AG04449 (cell line): ENCODE measurements at regions not wholly inside any gene's neighbourhood (a gene's known extent, or its start where the extent isn't known, plus 50 kb on each side); places are given as distances from the start of the nearest gene placed in this dataset.

ENCODE experiments used
- CTCF ChIA-PET: fragments of 350-600 bp; formaldehyde crosslinking; extraction: SDS; loops from one replicate; lab custom pipeline; 2021; ENCODE audit warnings: antibody characterized with exemption; lab: Yijun Ruan, JAX
- POLR2A ChIA-PET: fragments of 400-600, 350-600 bp; formaldehyde crosslinking; extraction: SDS; loops from one replicate; lab custom pipeline; 2020; ENCODE audit warnings: antibody characterized with exemption, inconsistent platforms; lab: Yijun Ruan, JAX
- DNase-seq: peaks from one replicate; pipeline ENCODE4 v3.0.0-alpha.2; 2010; ENCODE audit warnings: low read depth, low spot score
- H3K4me3 ChIP-seq: 2 replicates; pipeline ENCODE4 v1.5.1; 2011; ENCODE audit warnings: low read depth, mild to moderate bottlenecking, control low read depth, low read length
- TF ChIP-seq, protein P1 (sequence below): IDR thresholded peaks from one replicate; pipeline ENCODE4 v1.5.1; 2011; ENCODE audit warnings: mild to moderate bottlenecking, moderate library complexity, low read length, control low read depth, inconsistent platforms; ENCODE audit not compliant: insufficient read depth; ENCODE audit errors: missing control alignments

DNA sequence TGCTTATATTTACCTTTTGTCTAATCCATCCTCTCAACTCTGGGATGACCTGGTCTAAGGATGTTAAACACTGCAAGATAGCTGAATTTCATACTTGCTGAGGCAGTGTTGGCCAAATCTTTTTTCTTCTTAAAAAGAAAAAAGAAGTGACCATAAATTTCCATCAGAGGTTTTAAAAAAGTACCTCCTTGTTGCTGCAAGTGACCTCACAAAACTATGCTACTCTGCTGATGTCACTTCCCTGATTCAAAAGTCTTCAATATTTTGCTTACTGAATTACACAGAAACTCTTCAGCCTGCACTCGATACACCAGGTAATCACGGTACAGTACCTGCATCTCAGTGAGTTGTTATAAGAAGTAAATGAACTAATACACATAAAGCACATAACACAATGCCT is 107.2 kb upstream of the PRDM1 start:
- CTCF ChIA-PET: no interaction called here
- DNase-seq: no peak
- POLR2A ChIA-PET: no interaction called here
- no peak overlapping the region for H3K4me3 ChIP-seq
- TF ChIP-seq, protein P1, sequence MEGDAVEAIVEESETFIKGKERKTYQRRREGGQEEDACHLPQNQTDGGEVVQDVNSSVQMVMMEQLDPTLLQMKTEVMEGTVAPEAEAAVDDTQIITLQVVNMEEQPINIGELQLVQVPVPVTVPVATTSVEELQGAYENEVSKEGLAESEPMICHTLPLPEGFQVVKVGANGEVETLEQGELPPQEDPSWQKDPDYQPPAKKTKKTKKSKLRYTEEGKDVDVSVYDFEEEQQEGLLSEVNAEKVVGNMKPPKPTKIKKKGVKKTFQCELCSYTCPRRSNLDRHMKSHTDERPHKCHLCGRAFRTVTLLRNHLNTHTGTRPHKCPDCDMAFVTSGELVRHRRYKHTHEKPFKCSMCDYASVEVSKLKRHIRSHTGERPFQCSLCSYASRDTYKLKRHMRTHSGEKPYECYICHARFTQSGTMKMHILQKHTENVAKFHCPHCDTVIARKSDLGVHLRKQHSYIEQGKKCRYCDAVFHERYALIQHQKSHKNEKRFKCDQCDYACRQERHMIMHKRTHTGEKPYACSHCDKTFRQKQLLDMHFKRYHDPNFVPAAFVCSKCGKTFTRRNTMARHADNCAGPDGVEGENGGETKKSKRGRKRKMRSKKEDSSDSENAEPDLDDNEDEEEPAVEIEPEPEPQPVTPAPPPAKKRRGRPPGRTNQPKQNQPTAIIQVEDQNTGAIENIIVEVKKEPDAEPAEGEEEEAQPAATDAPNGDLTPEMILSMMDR: no peak

DNA sequence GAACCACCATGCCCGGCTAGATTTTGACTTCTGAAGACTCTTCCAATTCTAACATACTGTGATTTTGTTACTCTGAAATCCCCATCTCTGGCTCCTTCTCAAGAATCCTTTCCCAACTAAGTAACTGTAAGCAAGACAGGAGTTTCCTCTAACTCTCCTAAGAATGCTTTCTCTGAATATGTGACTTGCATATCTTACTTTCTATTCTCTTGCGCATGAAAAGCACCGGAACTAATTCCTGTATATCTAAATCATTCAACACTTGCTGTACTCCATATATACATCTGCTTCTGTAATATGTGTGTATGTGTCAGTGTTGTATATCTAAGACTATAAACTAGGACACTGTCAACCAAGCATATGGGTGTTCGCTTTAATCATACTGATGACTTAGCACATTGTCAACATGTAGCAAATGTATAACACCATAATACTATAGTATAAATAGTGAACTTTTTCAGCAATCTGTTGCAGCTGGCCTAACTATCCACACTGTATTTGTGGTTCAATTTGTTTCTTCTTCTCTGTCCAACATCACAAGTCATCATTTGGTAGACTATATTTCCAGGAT is 108.1 kb upstream of the PRDM1 start:
- no peak overlapping the region for H3K4me3 ChIP-seq

DNA sequence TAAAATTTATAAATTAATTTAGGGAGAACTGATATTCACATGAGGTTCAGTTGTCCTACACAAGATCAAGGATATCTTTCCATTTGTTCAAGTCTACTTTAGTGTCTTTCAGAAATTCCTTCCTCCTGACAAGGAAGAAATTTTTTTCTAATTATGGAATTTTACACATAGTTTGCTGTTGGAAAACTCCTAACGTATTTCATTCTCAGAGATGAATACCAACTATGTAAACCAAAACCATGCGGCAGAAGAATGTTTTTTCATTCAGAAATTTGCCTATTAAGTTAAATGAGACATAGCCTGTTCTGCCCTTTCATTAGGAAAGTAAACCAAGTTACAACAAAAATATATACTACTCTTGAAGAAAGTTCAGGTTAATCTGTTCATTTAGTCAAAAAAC is 111.2 kb upstream of the PRDM1 start:
- no peak for DNase-seq
- POLR2A ChIA-PET: no interaction called here
- TF ChIP-seq, protein P1: no peak
- CTCF ChIA-PET: interaction anchor here (1.5 kb wide), 1 partner anchor 12 kb away, joined by 4 read pairs; no protein-coding TSS in a partner anchor
- H3K4me3 ChIP-seq: no peak overlapping the region

More for the DNA sequence above, 108.1 kb upstream of the PRDM1 start:
- ChIA-PET POLR2A (no interaction called here), CTCF (no interaction called here)
- no peak for DNase-seq
- TF ChIP-seq, protein P1: no peak

DNA sequence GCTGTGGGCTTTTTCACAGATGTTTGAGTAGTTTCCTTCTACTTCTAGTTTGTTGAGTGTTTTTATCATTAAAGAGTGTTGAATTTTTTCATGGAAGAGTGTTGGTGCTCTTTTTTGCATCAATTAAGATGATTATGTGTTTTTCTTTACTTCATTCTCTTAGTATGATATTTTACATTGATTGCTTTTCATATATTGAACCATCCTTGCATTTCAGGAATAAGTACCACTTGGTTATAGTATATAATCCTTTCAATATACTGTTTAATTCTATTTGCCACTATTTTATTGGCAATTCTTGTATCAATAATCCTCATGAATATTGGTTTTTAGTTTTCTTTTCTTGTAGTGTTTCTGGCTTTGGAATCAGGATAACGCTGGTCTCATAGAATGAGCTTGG is 113.7 kb upstream of the PRDM1 start:
- CTCF ChIA-PET: no interaction called here

DNA sequence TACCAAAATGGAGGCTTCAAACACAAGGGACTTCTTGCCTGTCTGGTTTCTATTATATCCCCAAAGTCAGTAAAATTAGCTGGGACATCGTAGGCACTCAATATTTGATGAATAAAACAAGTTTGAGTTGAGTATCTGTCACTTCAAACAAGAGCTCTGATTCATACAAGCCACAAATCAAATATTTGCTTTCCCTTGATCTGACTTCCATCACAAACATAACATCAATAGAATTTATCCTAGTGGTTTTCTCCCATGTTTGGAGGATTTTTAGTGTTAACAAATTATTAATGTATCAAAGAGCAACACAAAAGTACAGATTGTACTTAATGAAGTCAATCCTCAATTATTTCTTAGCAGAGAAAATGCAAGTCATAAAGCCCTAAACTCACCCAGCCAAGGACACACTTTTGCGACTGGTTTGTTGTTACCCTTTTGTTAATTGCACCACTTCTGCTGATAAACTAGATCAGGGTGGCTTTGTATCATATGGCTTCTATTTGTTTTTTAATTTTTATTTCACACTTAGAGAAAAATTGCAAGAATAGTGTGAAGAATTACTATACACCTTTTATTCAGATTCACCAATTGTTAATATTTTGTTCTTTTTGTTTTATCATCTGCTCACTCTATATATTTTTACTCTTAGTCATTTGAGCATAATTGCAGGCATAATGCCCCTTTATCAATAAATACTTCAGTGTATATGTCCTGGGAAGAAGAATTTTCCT is 117.4 kb upstream of the PRDM1 start:
- ChIA-PET POLR2A (no interaction called here), CTCF (no interaction called here)
- DNase-seq: no peak
- TF ChIP-seq, protein P1: no peak
- no peak overlapping the region for H3K4me3 ChIP-seq

More for the DNA sequence above, 113.7 kb upstream of the PRDM1 start:
- TF ChIP-seq, protein P1: no peak
- POLR2A ChIA-PET: no interaction called here
- no peak for DNase-seq
- H3K4me3 ChIP-seq: no peak overlapping the region

DNA sequence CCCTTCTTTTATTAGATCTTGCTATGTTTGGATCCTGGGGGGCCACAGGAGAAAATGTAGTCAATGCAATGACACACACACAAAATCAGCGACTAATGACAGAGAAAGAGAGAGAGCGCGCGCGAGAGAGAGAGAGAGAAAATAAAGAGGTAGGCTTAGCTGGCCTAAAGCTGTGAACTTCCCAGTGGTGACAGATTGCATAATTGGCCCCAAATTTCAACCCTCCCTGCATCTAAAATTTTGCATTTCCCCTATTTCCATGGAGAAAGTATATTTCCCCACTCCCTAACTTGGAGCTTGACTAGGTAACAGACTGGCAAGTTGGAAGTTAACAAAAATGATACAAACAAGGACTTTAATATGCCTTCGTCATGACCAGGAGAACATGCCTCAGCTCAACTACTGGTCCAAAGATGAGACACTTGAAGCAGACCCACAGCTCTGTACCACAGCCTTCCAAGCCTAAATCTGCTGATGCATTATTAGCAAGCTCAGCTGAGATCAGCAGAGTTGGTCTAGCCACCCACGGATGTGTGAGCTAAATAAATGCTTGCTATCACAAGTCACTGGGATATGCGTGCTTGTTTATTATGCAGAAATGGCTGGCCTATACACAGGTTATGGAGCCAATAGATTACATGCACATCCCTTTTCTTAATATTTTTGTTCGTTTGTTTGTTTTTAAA is 118.1 kb upstream of the PRDM1 start:
- POLR2A ChIA-PET: no interaction called here
- no peak overlapping the region for H3K4me3 ChIP-seq
- DNase-seq: no peak
- CTCF ChIA-PET: no interaction called here
- TF ChIP-seq, protein P1: no peak
